ENCODE measurements at regions not wholly inside any gene's neighbourhood (a gene's known extent, or its start where the extent isn't known, plus 50 kb on each side); places are given as distances from the start of the nearest gene placed in this dataset.

DNA sequence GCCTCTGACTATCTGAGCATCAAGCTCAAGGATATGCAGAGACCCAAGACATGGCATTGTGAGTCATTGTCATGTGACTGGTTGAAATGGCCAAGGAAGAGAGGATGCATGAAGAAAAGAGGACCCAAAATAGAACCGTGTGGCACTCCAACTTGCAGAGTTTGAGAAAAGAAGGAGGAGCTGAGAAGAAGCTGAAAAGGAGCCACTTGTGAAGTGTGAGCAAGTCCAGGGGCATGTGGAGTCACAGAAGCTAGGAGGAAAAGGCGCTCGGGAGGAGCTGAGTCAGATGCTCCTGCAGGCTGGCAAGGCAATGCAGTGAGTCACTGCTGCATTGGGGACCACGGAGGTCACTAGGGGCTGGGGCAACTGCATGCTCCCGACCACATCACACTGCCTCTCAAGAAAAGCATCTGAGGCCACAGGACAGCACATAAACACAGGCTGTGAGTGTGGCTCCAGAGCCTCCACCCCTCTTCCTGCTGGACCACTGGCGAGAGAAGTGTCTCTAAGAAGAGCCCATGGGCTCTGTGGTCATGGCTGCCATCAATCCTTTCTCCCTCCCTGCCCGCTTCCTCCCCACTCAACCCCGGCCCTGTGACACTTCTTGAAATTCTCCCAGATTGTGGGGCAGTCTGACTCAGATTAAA is 197.6 kb downstream of the DRD1 start:
- TF ChIP-seq ESRRG (CRISPR knock-in tag; IDR thresholded peaks at IDR 0.05) = no peak
- TF ChIP-seq ISL1 (CRISPR knock-in tag; IDR thresholded peaks at IDR 0.05) = no peak
- TF ChIP-seq TCF4 (CRISPR knock-in tag; IDR thresholded peaks at IDR 0.05; ENCODE audit: borderline replicate concordance) = no peak
- no peak for TF ChIP-seq SNAI2 (CRISPR knock-in tag; IDR thresholded peaks at IDR 0.05)
- no peak for TF ChIP-seq ZFP30 (CRISPR knock-in tag; IDR thresholded peaks at IDR 0.05)
- TF ChIP-seq ZNF8 (CRISPR knock-in tag; IDR thresholded peaks at IDR 0.05) = no peak
- TF ChIP-seq, protein P1, sequence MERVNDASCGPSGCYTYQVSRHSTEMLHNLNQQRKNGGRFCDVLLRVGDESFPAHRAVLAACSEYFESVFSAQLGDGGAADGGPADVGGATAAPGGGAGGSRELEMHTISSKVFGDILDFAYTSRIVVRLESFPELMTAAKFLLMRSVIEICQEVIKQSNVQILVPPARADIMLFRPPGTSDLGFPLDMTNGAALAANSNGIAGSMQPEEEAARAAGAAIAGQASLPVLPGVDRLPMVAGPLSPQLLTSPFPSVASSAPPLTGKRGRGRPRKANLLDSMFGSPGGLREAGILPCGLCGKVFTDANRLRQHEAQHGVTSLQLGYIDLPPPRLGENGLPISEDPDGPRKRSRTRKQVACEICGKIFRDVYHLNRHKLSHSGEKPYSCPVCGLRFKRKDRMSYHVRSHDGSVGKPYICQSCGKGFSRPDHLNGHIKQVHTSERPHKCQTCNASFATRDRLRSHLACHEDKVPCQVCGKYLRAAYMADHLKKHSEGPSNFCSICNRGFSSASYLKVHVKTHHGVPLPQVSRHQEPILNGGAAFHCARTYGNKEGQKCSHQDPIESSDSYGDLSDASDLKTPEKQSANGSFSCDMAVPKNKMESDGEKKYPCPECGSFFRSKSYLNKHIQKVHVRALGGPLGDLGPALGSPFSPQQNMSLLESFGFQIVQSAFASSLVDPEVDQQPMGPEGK (CRISPR knock-in tag; IDR thresholded peaks at IDR 0.05; ENCODE audit: borderline replicate concordance) = no peak
- no peak for TF ChIP-seq POU6F1 (CRISPR knock-in tag; IDR thresholded peaks at IDR 0.05; ENCODE audit: borderline replicate concordance, low read depth)
- TF ChIP-seq ZNF70 (CRISPR knock-in tag; IDR thresholded peaks at IDR 0.05) = no peak
- no peak for TF ChIP-seq CSDC2 (CRISPR knock-in tag; IDR thresholded peaks at IDR 0.05)
- no peak for TF ChIP-seq TOX (CRISPR knock-in tag; IDR thresholded peaks at IDR 0.05; ENCODE audit: borderline replicate concordance)
- ATAC-seq = peak; percentile 92

- ATAC-seq = no peak
- TF ChIP-seq, protein P2, sequence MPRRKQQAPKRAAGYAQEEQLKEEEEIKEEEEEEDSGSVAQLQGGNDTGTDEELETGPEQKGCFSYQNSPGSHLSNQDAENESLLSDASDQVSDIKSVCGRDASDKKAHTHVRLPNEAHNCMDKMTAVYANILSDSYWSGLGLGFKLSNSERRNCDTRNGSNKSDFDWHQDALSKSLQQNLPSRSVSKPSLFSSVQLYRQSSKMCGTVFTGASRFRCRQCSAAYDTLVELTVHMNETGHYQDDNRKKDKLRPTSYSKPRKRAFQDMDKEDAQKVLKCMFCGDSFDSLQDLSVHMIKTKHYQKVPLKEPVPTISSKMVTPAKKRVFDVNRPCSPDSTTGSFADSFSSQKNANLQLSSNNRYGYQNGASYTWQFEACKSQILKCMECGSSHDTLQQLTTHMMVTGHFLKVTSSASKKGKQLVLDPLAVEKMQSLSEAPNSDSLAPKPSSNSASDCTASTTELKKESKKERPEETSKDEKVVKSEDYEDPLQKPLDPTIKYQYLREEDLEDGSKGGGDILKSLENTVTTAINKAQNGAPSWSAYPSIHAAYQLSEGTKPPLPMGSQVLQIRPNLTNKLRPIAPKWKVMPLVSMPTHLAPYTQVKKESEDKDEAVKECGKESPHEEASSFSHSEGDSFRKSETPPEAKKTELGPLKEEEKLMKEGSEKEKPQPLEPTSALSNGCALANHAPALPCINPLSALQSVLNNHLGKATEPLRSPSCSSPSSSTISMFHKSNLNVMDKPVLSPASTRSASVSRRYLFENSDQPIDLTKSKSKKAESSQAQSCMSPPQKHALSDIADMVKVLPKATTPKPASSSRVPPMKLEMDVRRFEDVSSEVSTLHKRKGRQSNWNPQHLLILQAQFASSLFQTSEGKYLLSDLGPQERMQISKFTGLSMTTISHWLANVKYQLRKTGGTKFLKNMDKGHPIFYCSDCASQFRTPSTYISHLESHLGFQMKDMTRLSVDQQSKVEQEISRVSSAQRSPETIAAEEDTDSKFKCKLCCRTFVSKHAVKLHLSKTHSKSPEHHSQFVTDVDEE (CRISPR knock-in tag; IDR thresholded peaks at IDR 0.05) = no peak
- TF ChIP-seq ZC3H10 (CRISPR knock-in tag; IDR thresholded peaks at IDR 0.05) (no peak), TCF4 (CRISPR knock-in tag; IDR thresholded peaks at IDR 0.05; ENCODE audit: borderline replicate concordance) (no peak), ZFP30 (CRISPR knock-in tag; IDR thresholded peaks at IDR 0.05) (no peak), OSR1 (CRISPR knock-in tag; IDR thresholded peaks at IDR 0.05) (no peak), ZNF8 (CRISPR knock-in tag; IDR thresholded peaks at IDR 0.05) (no peak)
Measured at GRCh38 chr5:175243441-175243840, 200.5 kb downstream of the DRD1 start.

GRCh38 chr5:175242207-175242606 is 201.8 kb downstream of the DRD1 start:
- no peak for TF ChIP-seq ZNF565 (CRISPR knock-in tag; conservative IDR thresholded peaks at IDR 0.05; ENCODE audit: low read depth)
- ATAC-seq = no peak

GRCh38 chr5:175238326-175238725 is 205.7 kb downstream of the DRD1 start:
- TF ChIP-seq, protein P2 (CRISPR knock-in tag; IDR thresholded peaks at IDR 0.05) = no peak
- TF ChIP-seq POU6F1 (CRISPR knock-in tag; IDR thresholded peaks at IDR 0.05; ENCODE audit: borderline replicate concordance, low read depth) = no peak
- TF ChIP-seq BACH2 (CRISPR knock-in tag; IDR thresholded peaks at IDR 0.05; ENCODE audit: borderline replicate concordance) = no peak
- TF ChIP-seq PPARA (CRISPR knock-in tag; IDR thresholded peaks at IDR 0.05; ENCODE audit: borderline replicate concordance) = no peak
- TF ChIP-seq CSDC2 (CRISPR knock-in tag; IDR thresholded peaks at IDR 0.05) = no peak
- no peak for TF ChIP-seq GLIS3 (CRISPR knock-in tag; IDR thresholded peaks at IDR 0.05)
- TF ChIP-seq OSR1 (CRISPR knock-in tag; IDR thresholded peaks at IDR 0.05) = no peak
- no peak for TF ChIP-seq ZNF565 (CRISPR knock-in tag; conservative IDR thresholded peaks at IDR 0.05; ENCODE audit: low read depth)
- no peak for TF ChIP-seq ZNF70 (CRISPR knock-in tag; IDR thresholded peaks at IDR 0.05)
- TF ChIP-seq ZFP3 (CRISPR knock-in tag; IDR thresholded peaks at IDR 0.05) = no peak
- no peak for TF ChIP-seq TOX (CRISPR knock-in tag; IDR thresholded peaks at IDR 0.05; ENCODE audit: borderline replicate concordance)
- TF ChIP-seq ZFP30 (CRISPR knock-in tag; IDR thresholded peaks at IDR 0.05) = no peak
- no peak for TF ChIP-seq ZNF8 (CRISPR knock-in tag; IDR thresholded peaks at IDR 0.05)
- no peak for TF ChIP-seq ZC3H10 (CRISPR knock-in tag; IDR thresholded peaks at IDR 0.05)
- no peak for TF ChIP-seq TCF4 (CRISPR knock-in tag; IDR thresholded peaks at IDR 0.05; ENCODE audit: borderline replicate concordance)
- no peak for TF ChIP-seq ISL1 (CRISPR knock-in tag; IDR thresholded peaks at IDR 0.05)
- TF ChIP-seq, protein P3, sequence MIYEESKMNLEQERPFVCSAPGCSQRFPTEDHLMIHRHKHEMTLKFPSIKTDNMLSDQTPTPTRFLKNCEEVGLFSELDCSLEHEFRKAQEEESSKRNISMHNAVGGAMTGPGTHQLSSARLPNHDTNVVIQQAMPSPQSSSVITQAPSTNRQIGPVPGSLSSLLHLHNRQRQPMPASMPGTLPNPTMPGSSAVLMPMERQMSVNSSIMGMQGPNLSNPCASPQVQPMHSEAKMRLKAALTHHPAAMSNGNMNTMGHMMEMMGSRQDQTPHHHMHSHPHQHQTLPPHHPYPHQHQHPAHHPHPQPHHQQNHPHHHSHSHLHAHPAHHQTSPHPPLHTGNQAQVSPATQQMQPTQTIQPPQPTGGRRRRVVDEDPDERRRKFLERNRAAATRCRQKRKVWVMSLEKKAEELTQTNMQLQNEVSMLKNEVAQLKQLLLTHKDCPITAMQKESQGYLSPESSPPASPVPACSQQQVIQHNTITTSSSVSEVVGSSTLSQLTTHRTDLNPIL (CRISPR knock-in tag; IDR thresholded peaks at IDR 0.05; ENCODE audit: low read depth) = no peak
- TF ChIP-seq RARB (CRISPR knock-in tag; IDR thresholded peaks at IDR 0.05) = no peak
- TF ChIP-seq SNAI2 (CRISPR knock-in tag; IDR thresholded peaks at IDR 0.05) = no peak
- ATAC-seq = no peak
